Spleen (tissue), 11 donors: ENCODE measurements at regions not wholly inside any gene's neighbourhood (a gene's known extent, or its start where the extent isn't known, plus 50 kb on each side); places are given as distances from the start of the nearest gene placed in this dataset.

Source experiments
- DNase-seq: peaks from one replicate; pipeline ENCODE4 v3.0.0-alpha.2; 2020
- H3K27ac ChIP-seq, 8 donors: fragments of 200-600 bp; sonication (generic) in 7 of 8; 1 replicate in 4 of 8; 2 replicates in 4 of 8; pipeline versions ENCODE4 v1.5.0 to v1.8.0; 2016 to 2021; ENCODE audit warnings: inconsistent platforms in 4 of 8, mild to moderate bottlenecking in 4 of 8, moderate library complexity in 1 of 8
- H3K27me3 ChIP-seq, 7 donors: fragments of 200-600 bp; sonication (generic) in 6 of 7; replicated peaks in 1 of 7; 1 replicate in 4 of 7; 2 replicates in 3 of 7; pipeline versions ENCODE4 v1.5.0 to v1.8.0; 2016 to 2021; ENCODE audit warnings: inconsistent platforms in 3 of 7, mild to moderate bottlenecking in 1 of 7
- H3K36me3 ChIP-seq, 6 donors: fragments of 200-600 bp; sonication (generic) in 5 of 6; 1 replicate in 4 of 6; 2 replicates in 2 of 6; pipeline versions ENCODE4 v1.5.0 to v1.8.0; 2016 to 2021; ENCODE audit warnings: inconsistent platforms in 2 of 6
- H3K4me1 ChIP-seq, 6 donors: fragments of 200-600 bp; sonication (generic) in 5 of 6; 1 replicate in 3 of 6; 2 replicates in 3 of 6; pipeline versions ENCODE4 v1.5.0 to v1.8.0; 2016 to 2021; ENCODE audit warnings: inconsistent platforms in 3 of 6
- H3K4me3 ChIP-seq, 8 donors: fragments of 200-600 bp; sonication (generic) in 7 of 8; 1 replicate in 4 of 8; 2 replicates in 4 of 8; pipeline versions ENCODE4 v1.5.0 to v1.8.0; 2016 to 2021; ENCODE audit warnings: inconsistent platforms in 4 of 8, mild to moderate bottlenecking in 4 of 8, moderate library complexity in 2 of 8
- H3K9me3 ChIP-seq, 8 donors: fragments of 200-600 bp; sonication (generic) in 7 of 8; 1 replicate in 4 of 8; 2 replicates in 4 of 8; pipeline versions ENCODE4 v1.5.0 to v1.8.0; 2016 to 2021; ENCODE audit warnings: inconsistent platforms in 4 of 8
- POLR2A ChIP-seq, 3 donors: fragments of 450-650 bp; IDR thresholded peaks; one replicate each; pipeline ENCODE4 v1.5.1; 2017; ENCODE audit warnings: antibody characterized with exemption in 3 of 3, mild to moderate bottlenecking in 1 of 3
- POLR2AphosphoS5 ChIP-seq, 3 donors: sonication (generic); formaldehyde crosslinking; IDR thresholded peaks; one replicate each; pipeline ENCODE4 v1.5.1; 2017; ENCODE audit warnings: antibody characterized with exemption in 3 of 3
- WGBS, 5 donors: extraction: QIAGEN DNeasy Blood & Tissue Kit in 3 of 5; methylation state at CpG; one replicate each; pipeline versions ENCODE4 v1.1.5 to v1.1.7; 2013 to 2018; 5-methylcytosine and 5-hydroxymethylcytosine counted together
- intact Hi-C: fragments of 100-400 bp; cut with DNase I; formaldehyde crosslinking; loops from one replicate; pipeline ENCODE4 v1.15.0; 2023; ENCODE audit warnings: low total_unique reads
- TF ChIP-seq, protein P1 (sequence below), 11 experiments: fragments of 200-600 bp in 7 of 11; fragments of 450-650 bp in 4 of 11; sonication (generic) in 4 of 11; IDR thresholded peaks in 8 of 11; conservative IDR thresholded peaks in 3 of 11; 1 replicate in 7 of 11; 2 replicates in 4 of 11; pipeline versions ENCODE4 v1.4.0 to v1.8.0; 2016 to 2021; ENCODE audit warnings: antibody characterized with exemption in 11 of 11, inconsistent platforms in 4 of 11, mild to moderate bottlenecking in 1 of 11
- donor health status: healthy with polysubstance abuse.
- donor health status: DM: no; HTN: no; CAD: no; lungs with moderate emphysema.
- donor health status: DM: no; HTN: no; CAD: no.
- donor health status: Bipolar disorder and iron deficiency.
- donor health status: healthy.
- donor health status: DM: no; HTN: no; CAD: no.
- donor health status: DM: yes; HTN: yes; CAD: no.

- H3K36me3 ChIP-seq: no peaks in the 10 kb centered on the region
- no peaks in the 10 kb centered on the region for H3K27me3 ChIP-seq
- 69 to 79% (median 72%) methylated on average over 5 of the region's 5 CpGs for WGBS, 5 donors
- H3K4me3 ChIP-seq: no peak overlapping the region
- DNase-seq: no peak
- no peaks in the 10 kb centered on the region for H3K4me1 ChIP-seq
- no peak overlapping the region for H3K27ac ChIP-seq
- H3K9me3 ChIP-seq: no peaks in the 10 kb centered on the region
- TF ChIP-seq POLR2A (IDR thresholded peaks at IDR 0.05) (no peak), POLR2AphosphoS5 (IDR thresholded peaks at IDR 0.05) (no peak)
- TF ChIP-seq, protein P1, sequence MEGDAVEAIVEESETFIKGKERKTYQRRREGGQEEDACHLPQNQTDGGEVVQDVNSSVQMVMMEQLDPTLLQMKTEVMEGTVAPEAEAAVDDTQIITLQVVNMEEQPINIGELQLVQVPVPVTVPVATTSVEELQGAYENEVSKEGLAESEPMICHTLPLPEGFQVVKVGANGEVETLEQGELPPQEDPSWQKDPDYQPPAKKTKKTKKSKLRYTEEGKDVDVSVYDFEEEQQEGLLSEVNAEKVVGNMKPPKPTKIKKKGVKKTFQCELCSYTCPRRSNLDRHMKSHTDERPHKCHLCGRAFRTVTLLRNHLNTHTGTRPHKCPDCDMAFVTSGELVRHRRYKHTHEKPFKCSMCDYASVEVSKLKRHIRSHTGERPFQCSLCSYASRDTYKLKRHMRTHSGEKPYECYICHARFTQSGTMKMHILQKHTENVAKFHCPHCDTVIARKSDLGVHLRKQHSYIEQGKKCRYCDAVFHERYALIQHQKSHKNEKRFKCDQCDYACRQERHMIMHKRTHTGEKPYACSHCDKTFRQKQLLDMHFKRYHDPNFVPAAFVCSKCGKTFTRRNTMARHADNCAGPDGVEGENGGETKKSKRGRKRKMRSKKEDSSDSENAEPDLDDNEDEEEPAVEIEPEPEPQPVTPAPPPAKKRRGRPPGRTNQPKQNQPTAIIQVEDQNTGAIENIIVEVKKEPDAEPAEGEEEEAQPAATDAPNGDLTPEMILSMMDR (IDR thresholded peaks at IDR 0.05 in 8 of 11, conservative IDR thresholded peaks at IDR 0.05 in 3 of 11): no peak
- intact Hi-C loops: no loop called here
Observed at GRCh38 chr6:148263961-148264360, 78.7 kb upstream of the SASH1 start.

GRCh38 chr6:148265054-148265453 is 77.6 kb upstream of the SASH1 start:
- DNase-seq: no peak
- H3K4me1 ChIP-seq: no peaks in the 10 kb centered on the region
- TF ChIP-seq POLR2A (IDR thresholded peaks at IDR 0.05) (no peak), POLR2AphosphoS5 (IDR thresholded peaks at IDR 0.05) (no peak)
- TF ChIP-seq, protein P1 (IDR thresholded peaks at IDR 0.05 in 8 of 11, conservative IDR thresholded peaks at IDR 0.05 in 3 of 11): no peak
- H3K9me3 ChIP-seq: no peaks in the 10 kb centered on the region
- no peaks in the 10 kb centered on the region for H3K36me3 ChIP-seq
- H3K4me3 ChIP-seq: no peak overlapping the region
- WGBS, 5 donors: 87 to 94% (median 92%) methylated on average over 2 of the region's 2 CpGs
- no peaks in the 10 kb centered on the region for H3K27me3 ChIP-seq
- intact Hi-C loops: no loop called here
- no peak overlapping the region for H3K27ac ChIP-seq

GRCh38 chr6:148269386-148269785 is 73.3 kb upstream of the SASH1 start:
- no peak for TF ChIP-seq POLR2A (IDR thresholded peaks at IDR 0.05)
- no peak for DNase-seq
- intact Hi-C loops: no loop called here
- no peak overlapping the region for H3K4me3 ChIP-seq
- no peaks in the 10 kb centered on the region for H3K9me3 ChIP-seq
- no peaks in the 10 kb centered on the region for H3K4me1 ChIP-seq
- no peaks in the 10 kb centered on the region for H3K27me3 ChIP-seq
- H3K36me3 ChIP-seq: no peaks in the 10 kb centered on the region
- no peak overlapping the region for H3K27ac ChIP-seq
- 83 to 94% (median 92%) methylated on average over 3 of the region's 3 CpGs for WGBS, 5 donors

DNA sequence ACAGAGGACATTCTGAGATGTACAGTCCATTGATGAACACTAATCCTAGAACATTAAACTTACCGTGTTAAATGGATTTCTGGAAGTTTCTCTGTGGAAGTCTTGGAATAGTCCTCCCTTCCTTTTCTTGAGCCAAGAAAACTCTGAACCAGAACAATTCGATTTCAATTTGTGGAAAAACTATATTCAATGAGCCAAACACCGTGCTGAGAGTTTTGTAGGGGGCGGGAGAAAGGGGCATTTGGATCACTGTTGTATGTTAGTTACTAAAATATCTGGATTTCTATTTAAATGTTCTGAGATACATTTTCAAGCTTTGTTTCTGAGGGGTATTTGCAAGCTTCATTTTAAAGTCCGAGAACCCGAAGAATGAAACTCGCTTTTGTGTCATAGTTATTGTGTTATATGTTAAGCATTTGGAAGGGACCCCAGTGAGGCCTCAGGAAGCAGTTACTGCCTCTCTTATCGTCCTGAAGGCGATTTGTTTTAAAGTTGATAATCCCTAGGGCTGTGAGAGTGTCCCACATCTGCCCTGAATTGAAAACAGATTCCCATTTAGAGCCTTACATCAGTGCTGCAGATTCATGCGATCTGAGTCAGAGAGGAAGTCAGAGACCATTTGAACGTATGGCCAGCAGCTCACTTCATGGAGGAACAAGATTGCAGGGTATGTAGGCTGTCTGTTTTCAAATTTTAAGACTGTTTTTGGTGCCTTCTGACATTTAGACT is 70.8 kb upstream of the SASH1 start:
- no peak for DNase-seq
- 64 to 74% (median 65%) methylated on average over 11 of the region's 11 CpGs for WGBS, 5 donors
- H3K27ac ChIP-seq: no peak overlapping the region
- H3K4me1 ChIP-seq: no peaks in the 10 kb centered on the region
- no peaks in the 10 kb centered on the region for H3K36me3 ChIP-seq
- no peaks in the 10 kb centered on the region for H3K9me3 ChIP-seq
- no peaks in the 10 kb centered on the region for H3K27me3 ChIP-seq
- no peak for TF ChIP-seq POLR2A (IDR thresholded peaks at IDR 0.05)
- no peak for TF ChIP-seq POLR2AphosphoS5 (IDR thresholded peaks at IDR 0.05)
- TF ChIP-seq, protein P1 (IDR thresholded peaks at IDR 0.05 in 8 of 11, conservative IDR thresholded peaks at IDR 0.05 in 3 of 11): no peak
- intact Hi-C loops: no loop called here
- no peak overlapping the region for H3K4me3 ChIP-seq
